ENCODE measurements at regions not wholly inside any gene's neighbourhood (a gene's known extent, or its start where the extent isn't known, plus 50 kb on each side); places are given as distances from the start of the nearest gene placed in this dataset.

- DNase-seq, result no peak
Measured at GRCh38 chr2:201969241-201969937, 64.3 kb upstream of the FZD7 start.

GRCh38 chr2:201969938-201970785 is 63.5 kb upstream of the FZD7 start:
- peak; percentile 11 for DNase-seq

- no peak for DNase-seq
Measured at GRCh38 chr2:201970786-201971108, 62.9 kb upstream of the FZD7 start.

DNA sequence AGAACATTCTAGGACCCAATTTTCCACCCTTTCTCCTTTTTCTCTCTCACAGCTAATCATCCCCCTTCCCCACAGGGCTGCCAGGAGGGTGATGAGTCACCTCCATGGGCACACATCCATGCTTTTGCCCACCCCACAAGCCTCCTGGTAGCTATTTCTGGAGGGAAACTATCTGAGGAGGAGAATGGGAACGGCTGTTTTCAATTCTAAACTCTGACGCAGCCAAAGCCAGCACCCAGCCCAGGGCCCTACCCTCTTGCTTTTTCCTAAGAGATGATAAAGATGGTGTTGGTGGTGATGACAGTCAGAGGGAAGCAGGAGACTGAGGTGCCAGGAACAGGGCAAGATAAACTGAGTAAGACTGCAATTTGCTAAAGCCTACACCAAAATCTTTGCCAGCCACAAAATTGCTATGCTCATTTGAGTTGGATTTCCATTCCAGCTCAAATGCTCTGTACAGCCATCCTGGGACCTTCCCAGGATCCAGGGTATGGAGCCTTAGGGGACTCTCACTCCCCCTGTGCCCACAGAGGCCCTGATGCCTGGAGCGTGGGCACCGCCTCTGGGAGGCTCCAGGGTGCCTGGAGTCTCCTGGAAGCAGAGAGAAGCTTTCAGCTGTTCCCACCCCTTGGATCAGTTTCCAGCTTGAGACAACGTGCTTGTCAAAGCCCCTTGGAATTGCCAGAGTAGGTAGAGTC is 62.0 kb upstream of the FZD7 start:
- no peak for DNase-seq

DNA sequence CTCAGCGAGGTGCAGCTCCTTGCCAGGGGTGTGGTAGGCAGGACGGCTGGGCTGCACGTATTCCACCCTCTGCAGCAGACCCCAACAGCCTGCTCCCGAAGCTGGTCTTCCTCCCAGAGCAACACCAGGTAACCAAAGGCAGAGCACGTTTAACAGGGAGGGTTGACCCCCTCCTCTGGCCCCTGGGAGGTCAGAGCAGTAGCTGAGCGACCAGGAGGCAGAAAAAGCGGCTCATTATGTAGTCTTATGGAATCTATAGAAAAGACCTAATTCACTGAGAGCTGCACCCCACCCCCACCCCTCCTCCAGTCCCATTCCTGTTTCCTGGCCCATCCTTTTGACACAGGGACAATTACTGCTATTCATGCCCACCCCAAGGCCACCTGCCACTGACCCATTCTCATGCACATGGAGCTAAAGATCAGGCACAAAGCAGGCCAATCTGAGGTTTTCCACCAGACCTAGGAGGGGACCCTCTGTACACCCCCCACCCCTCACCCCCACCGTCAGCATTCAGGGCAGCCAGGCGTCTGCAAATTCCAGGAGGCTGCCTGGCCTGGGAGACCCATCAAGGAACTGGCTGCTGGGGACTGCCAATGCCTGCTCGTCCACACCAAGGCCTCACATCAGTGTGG is 60.9 kb upstream of the FZD7 start:
- no peak for DNase-seq

- no peak for DNase-seq
Measured at GRCh38 chr2:201973305-201973928, 60.2 kb upstream of the FZD7 start.

DNA sequence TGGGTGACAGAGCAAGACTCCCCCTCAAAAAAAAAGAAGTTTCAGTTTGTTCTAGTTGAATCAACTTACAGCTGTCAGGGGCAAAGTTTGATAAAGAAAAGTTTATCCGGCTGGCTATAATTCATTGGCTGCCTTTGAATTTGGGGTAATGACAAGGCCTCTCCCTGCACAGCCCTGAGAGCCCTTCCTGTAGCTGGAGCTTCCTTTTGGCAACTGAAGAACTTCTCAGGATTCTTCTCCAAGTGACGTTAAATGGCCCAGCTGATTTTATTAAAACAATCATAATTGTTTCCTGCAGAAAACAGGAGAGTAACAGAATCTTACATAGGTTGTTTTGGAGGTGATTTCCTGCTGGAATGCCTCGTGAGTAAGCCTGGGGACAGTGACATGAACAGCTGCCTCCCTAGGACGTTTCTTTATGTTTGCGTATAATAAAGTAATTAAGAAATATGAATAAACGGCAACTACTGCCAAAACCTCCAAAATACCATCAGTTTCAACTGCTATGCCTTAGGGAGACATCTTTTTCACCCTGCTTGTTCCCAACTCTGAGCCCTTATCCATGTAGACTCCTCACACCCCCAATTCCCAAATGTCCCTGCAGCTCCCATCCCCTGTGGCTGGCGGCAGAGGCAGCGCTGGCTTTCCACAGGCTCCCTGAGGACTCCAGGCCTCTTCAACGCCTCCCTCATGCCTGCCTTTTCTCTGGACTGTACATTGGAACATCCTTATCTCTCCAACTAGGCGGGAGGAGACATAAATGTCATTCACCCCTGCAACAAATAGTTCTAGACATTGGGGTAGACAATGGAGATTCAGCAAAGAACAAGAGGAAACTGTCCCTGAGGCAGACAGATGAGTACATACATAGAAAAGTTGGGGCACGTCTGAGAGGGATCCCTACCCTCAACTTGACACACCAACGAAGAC is 59.2 kb upstream of the FZD7 start:
- no peak for DNase-seq

DNA sequence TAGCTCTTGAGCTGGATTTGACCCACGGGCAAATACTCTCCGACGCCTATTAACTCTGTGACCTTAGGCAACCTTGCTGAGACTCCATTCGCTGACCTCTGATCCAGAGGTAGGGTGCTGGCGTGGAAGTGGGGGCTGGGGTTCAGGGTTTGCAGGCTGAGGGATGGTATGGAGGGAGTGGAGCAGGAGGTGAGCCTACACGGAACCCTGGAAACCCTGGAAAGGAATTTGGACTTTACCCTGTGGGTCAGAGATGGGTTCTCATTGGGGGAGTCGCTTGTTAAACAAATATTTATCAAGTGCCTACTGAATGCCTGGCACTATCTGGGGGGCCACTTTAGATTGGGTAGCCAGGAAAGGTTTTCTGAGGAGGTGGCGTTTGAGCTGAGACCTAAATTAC is 58.2 kb upstream of the FZD7 start:
- DNase-seq, result no peak

- no peak for DNase-seq
Measured at GRCh38 chr2:201975964-201976612, 57.6 kb upstream of the FZD7 start.

DNA sequence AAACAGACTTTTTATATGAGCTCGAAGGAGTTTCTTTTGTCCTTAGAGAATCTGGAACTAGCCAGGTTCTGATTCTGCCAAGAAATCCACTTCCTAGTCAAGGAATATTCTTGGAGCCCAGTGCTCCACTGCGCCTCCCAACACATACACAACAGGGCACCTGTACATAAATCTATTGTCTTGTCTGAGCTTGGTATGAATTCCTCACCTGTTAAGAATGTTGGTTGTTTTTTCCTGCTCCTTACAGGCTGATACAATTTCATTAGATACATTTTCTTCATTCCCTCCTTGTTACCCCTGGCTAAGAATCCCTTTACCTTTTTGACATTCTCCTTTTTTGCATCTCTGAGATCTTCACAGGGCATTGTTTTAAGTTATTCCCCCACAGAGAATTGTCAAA is 56.0 kb upstream of the FZD7 start:
- no peak for DNase-seq

- DNase-seq, result no peak
Measured at GRCh38 chr2:201978333-201978732, 55.3 kb upstream of the FZD7 start.

DNA sequence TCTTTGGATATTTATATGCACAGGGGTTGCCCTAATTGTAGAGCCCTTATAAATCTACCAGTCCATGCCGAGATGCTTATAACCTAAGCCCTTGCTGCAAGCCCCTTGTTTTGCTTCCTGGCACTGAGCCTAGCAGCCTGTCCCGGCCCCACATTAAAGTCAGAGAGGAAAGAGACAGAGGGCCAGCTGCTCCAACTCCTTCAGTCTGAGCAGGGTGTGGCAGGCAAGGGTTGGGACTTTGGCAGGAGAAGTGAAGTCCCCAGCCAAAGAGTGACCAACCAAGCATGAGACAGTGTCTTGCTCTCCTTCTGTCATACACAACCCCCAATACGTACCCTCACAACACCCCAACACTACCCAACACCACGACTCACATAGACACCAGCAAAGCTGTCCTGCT is 54.7 kb upstream of the FZD7 start:
- no peak for DNase-seq

GRCh38 chr2:201980389-201980821 is 53.2 kb upstream of the FZD7 start:
- DNase-seq, result no peak

DNA sequence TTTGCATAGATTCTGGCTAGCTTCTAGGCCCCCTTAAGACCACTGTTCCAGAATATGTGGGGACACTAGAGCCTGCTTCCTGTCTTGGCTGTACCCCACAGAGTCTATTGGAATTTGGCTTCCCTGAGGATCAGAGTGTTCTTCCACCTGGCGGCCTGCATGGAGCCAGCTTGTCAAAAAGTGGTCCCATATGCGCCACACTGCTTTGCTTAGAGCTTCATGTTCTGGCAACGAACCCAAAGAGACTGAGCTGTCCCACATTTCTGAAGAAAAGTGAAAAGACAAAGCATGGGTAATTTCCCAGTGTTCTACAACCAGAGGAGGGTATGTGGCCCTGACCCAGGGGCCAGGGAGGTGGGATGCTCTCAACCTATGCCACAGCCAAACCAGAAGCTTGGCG is 52.7 kb upstream of the FZD7 start:
- no peak for DNase-seq

- no peak for DNase-seq
Measured at GRCh38 chr2:201983174-201983573, 50.5 kb upstream of the FZD7 start.

GRCh38 chr2:201983800-201984199 is 49.9 kb upstream of the FZD7 start:
- DNase-seq, result no peak
